ENCODE measurements at regions not wholly inside any gene's neighbourhood (a gene's known extent, or its start where the extent isn't known, plus 50 kb on each side); places are given as distances from the start of the nearest gene placed in this dataset.
A peak's percentile ranks its signal among the peaks of the same experiment; 100 is the strongest.

DNA sequence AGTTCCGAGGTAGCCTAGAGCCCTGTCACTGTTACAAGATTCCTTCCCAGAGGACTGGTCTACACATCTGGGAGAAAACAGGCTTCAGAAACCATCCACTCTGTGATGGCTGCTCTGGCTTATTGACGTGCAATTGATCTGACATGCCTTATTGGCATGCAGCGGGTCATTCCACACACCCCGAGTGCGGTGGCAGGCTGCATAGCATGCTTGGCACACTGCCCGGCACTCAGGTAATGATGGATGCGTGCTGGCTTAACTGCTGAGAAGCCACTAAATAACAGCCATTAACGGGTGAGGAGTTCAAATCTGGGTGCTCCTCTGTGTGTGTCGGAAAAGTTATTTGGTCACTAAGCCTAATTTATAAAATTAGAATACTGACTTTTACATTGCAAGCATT lies 67.9 kb upstream of the CDH4 start:
- no peaks in the 10 kb centered on the region for H3K9me3 Mint-ChIP-seq (ENCODE audit: unreplicated experiment)
- Histone ChIP-seq H4K20me1 (ENCODE audit: insufficient read depth, low read length) (no peaks in the 10 kb centered on the region), H3K27me3 (ENCODE audit: insufficient read depth, low read length) (no peaks in the 10 kb centered on the region), H3K27ac (ENCODE audit: low read depth, low read length) (no peak overlapping the region), H3K9me3 (ENCODE audit: insufficient read depth, low read depth, low read length) (no peaks in the 10 kb centered on the region), H3K9ac (ENCODE audit: low read length) (no peak overlapping the region), H3K79me2 (ENCODE audit: insufficient read depth, low read length) (no peaks in the 10 kb centered on the region), H2AFZ (ENCODE audit: low read depth, low read length) (no peak overlapping the region), H3K4me1 (ENCODE audit: insufficient read depth, low read length) (peaks cover 15% of the 10 kb centered on the region), H3K36me3 (ENCODE audit: insufficient read depth, low read length) (no peaks in the 10 kb centered on the region), H3K4me2 (ENCODE audit: low read length) (no peak overlapping the region), H3K4me3 (ENCODE audit: insufficient read depth, low read depth, low read length) (no peak overlapping the region)
- no peaks in the 10 kb centered on the region for H3K36me3 Mint-ChIP-seq (ENCODE audit: low read depth, unreplicated experiment)
- H3K4me1 Mint-ChIP-seq (ENCODE audit: low read depth, unreplicated experiment): peaks cover 37% of the 10 kb centered on the region
- no peak for TF ChIP-seq EZH2 (IDR thresholded peaks at IDR 0.05; ENCODE audit: insufficient read depth, low read length)
- TF ChIP-seq, protein P1, sequence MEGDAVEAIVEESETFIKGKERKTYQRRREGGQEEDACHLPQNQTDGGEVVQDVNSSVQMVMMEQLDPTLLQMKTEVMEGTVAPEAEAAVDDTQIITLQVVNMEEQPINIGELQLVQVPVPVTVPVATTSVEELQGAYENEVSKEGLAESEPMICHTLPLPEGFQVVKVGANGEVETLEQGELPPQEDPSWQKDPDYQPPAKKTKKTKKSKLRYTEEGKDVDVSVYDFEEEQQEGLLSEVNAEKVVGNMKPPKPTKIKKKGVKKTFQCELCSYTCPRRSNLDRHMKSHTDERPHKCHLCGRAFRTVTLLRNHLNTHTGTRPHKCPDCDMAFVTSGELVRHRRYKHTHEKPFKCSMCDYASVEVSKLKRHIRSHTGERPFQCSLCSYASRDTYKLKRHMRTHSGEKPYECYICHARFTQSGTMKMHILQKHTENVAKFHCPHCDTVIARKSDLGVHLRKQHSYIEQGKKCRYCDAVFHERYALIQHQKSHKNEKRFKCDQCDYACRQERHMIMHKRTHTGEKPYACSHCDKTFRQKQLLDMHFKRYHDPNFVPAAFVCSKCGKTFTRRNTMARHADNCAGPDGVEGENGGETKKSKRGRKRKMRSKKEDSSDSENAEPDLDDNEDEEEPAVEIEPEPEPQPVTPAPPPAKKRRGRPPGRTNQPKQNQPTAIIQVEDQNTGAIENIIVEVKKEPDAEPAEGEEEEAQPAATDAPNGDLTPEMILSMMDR (IDR thresholded peaks at IDR 0.05; ENCODE audit: insufficient read depth, low read depth, low read length): no peak
- DNase-seq (ENCODE audit: low read depth) (peak; percentile 34), FAIRE-seq (no peak)
- peaks cover 10% of the 10 kb centered on the region for H3K27me3 Mint-ChIP-seq (ENCODE audit: low read depth, unreplicated experiment)
- no peak overlapping the region for H3K27ac Mint-ChIP-seq (ENCODE audit: unreplicated experiment)
- H3K4me3 Mint-ChIP-seq (ENCODE audit: unreplicated experiment): no peak overlapping the region

DNA sequence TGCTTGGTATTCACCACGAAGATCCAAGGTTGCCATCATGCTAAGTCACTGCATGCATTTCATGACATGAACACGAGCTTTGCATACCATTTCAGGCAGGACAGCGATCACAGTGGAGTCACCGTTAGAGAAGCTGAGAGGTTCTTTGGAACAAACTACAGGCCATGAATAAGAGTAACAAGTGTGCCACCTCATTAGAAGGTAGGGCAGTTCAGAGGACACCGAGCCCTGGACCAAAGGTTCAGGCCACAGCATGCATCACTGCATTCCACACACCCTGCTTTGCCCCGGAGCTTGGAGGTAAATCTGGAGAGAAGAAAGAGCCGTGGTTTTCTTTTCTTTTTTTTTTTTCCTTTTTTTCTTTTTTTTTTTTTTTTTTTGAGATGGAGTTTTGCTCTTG lies 66.9 kb upstream of the CDH4 start:
- Mint-ChIP-seq H3K4me1 (ENCODE audit: low read depth, unreplicated experiment) (peaks cover 36% of the 10 kb centered on the region), H3K9me3 (ENCODE audit: unreplicated experiment) (no peaks in the 10 kb centered on the region), H3K27me3 (ENCODE audit: low read depth, unreplicated experiment) (peaks cover 3% of the 10 kb centered on the region), H3K4me3 (ENCODE audit: unreplicated experiment) (no peak overlapping the region), H3K36me3 (ENCODE audit: low read depth, unreplicated experiment) (no peaks in the 10 kb centered on the region), H3K27ac (ENCODE audit: unreplicated experiment) (peak overlapping the region; percentile 99)
- H3K27me3 ChIP-seq (ENCODE audit: insufficient read depth, low read length): no peaks in the 10 kb centered on the region
- H3K4me2 ChIP-seq (ENCODE audit: low read length): no peak overlapping the region
- H3K4me3 ChIP-seq (ENCODE audit: insufficient read depth, low read depth, low read length): no peak overlapping the region
- TF ChIP-seq, protein P1 (IDR thresholded peaks at IDR 0.05; ENCODE audit: insufficient read depth, low read depth, low read length): no peak
- TF ChIP-seq EZH2 (IDR thresholded peaks at IDR 0.05; ENCODE audit: insufficient read depth, low read length): no peak
- peaks cover 15% of the 10 kb centered on the region for H3K4me1 ChIP-seq (ENCODE audit: insufficient read depth, low read length)
- H3K79me2 ChIP-seq (ENCODE audit: insufficient read depth, low read length): no peaks in the 10 kb centered on the region
- H4K20me1 ChIP-seq (ENCODE audit: insufficient read depth, low read length): no peaks in the 10 kb centered on the region
- DNase-seq (ENCODE audit: low read depth) (no peak), FAIRE-seq (no peak)
- no peak overlapping the region for H3K27ac ChIP-seq (ENCODE audit: low read depth, low read length)
- H3K9me3 ChIP-seq (ENCODE audit: insufficient read depth, low read depth, low read length): no peaks in the 10 kb centered on the region
- no peak overlapping the region for H2AFZ ChIP-seq (ENCODE audit: low read depth, low read length)
- H3K36me3 ChIP-seq (ENCODE audit: insufficient read depth, low read length): no peaks in the 10 kb centered on the region
- H3K9ac ChIP-seq (ENCODE audit: low read length): no peak overlapping the region

DNA sequence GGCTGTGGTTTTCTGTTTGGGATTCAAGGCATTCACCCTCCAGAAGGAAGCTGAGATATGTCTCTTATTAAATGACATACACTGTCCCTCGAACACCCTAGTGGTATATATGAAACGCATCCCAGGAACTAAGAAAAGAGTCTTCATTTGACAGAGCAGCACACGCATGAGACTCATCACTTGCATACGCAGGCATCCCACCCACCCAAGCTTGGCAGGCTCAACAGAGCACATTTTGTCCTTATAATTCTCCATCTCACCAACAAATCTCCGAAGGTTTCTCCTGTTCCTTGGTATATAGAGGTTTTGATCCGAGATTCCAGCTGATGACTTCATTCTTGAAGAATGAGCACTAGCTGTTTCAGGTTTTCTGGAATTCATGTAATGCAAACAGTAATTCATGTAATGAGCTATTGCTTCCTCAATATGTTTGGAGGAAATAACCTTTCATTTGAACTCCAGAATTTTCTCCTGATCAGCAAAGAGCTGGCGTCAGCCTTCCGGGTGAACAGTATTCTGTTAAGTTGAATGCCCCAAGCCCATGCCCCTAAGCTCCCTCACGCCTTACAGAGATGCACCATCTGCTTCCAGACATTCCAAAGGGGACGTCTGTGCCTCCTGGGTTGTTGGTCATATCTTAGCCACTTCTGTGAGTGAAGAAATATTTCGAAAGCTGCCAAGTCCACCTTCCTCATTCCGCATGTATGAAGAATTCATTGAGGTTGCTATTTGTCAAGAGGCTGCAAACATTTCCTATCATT lies 66.0 kb upstream of the CDH4 start:
- Histone ChIP-seq H4K20me1 (ENCODE audit: insufficient read depth, low read length) (no peaks in the 10 kb centered on the region), H3K36me3 (ENCODE audit: insufficient read depth, low read length) (no peaks in the 10 kb centered on the region), H3K27ac (ENCODE audit: low read depth, low read length) (peak overlapping the region; percentile 67), H3K4me1 (ENCODE audit: insufficient read depth, low read length) (peaks cover 15% of the 10 kb centered on the region), H3K79me2 (ENCODE audit: insufficient read depth, low read length) (no peaks in the 10 kb centered on the region), H3K9ac (ENCODE audit: low read length) (peak overlapping the region; percentile 31), H3K9me3 (ENCODE audit: insufficient read depth, low read depth, low read length) (no peaks in the 10 kb centered on the region), H3K27me3 (ENCODE audit: insufficient read depth, low read length) (no peaks in the 10 kb centered on the region), H3K4me3 (ENCODE audit: insufficient read depth, low read depth, low read length) (peak overlapping the region; percentile 15), H3K4me2 (ENCODE audit: low read length) (peak overlapping the region; percentile 72), H2AFZ (ENCODE audit: low read depth, low read length) (no peak overlapping the region)
- Mint-ChIP-seq H3K36me3 (ENCODE audit: low read depth, unreplicated experiment) (no peaks in the 10 kb centered on the region), H3K4me1 (ENCODE audit: low read depth, unreplicated experiment) (peaks cover 37% of the 10 kb centered on the region), H3K27me3 (ENCODE audit: low read depth, unreplicated experiment) (no peaks in the 10 kb centered on the region), H3K9me3 (ENCODE audit: unreplicated experiment) (no peaks in the 10 kb centered on the region), H3K4me3 (ENCODE audit: unreplicated experiment) (no peak overlapping the region), H3K27ac (ENCODE audit: unreplicated experiment) (peak overlapping the region; percentile 99)
- FAIRE-seq (peak; percentile 97), DNase-seq (ENCODE audit: low read depth) (peak; percentile 98)
- TF ChIP-seq EZH2 (IDR thresholded peaks at IDR 0.05; ENCODE audit: insufficient read depth, low read length): no peak
- TF ChIP-seq, protein P1 (IDR thresholded peaks at IDR 0.05; ENCODE audit: insufficient read depth, low read depth, low read length): peak; percentile 15

Data from astrocyte (in vitro differentiated cells and primary cell).